ENCODE measurements at regions not wholly inside any gene's neighbourhood (a gene's known extent, or its start where the extent isn't known, plus 50 kb on each side); places are given as distances from the start of the nearest gene placed in this dataset.

- no peak for DNase-seq (ENCODE audit: low read depth in 3 of 3)
These were observed 265.5 kb downstream of the C16orf95 start for GRCh38 chr16:87051526-87052320.

GRCh38 chr16:87052506-87052905 is 264.7 kb downstream of the C16orf95 start:
- no peak for DNase-seq (ENCODE audit: low read depth in 3 of 3)

GRCh38 chr16:87053016-87053982 is 263.9 kb downstream of the C16orf95 start:
- DNase-seq (ENCODE audit: low read depth in 3 of 3), result no peak

- no peak for DNase-seq (ENCODE audit: low read depth in 3 of 3)
These were observed 263.0 kb downstream of the C16orf95 start for GRCh38 chr16:87054154-87054553.

GRCh38 chr16:87054856-87055255 is 262.3 kb downstream of the C16orf95 start:
- DNase-seq (ENCODE audit: low read depth in 3 of 3), result no peak

- no peak for DNase-seq (ENCODE audit: low read depth in 3 of 3)
These were observed 261.1 kb downstream of the C16orf95 start for GRCh38 chr16:87056083-87056482.

- no peak for DNase-seq (ENCODE audit: low read depth in 3 of 3)
These were observed 260.6 kb downstream of the C16orf95 start for GRCh38 chr16:87056551-87056950.

GRCh38 chr16:87057211-87057881 is 259.8 kb downstream of the C16orf95 start:
- no peak for DNase-seq (ENCODE audit: low read depth in 3 of 3)

- no peak for DNase-seq (ENCODE audit: low read depth in 3 of 3)
These were observed 259.1 kb downstream of the C16orf95 start for GRCh38 chr16:87057951-87058560.

- DNase-seq (ENCODE audit: low read depth in 3 of 3), result no peak
These were observed 258.4 kb downstream of the C16orf95 start for GRCh38 chr16:87058728-87059250.

GRCh38 chr16:87060034-87060986 is 256.9 kb downstream of the C16orf95 start:
- no peak for DNase-seq (ENCODE audit: low read depth in 3 of 3)

- DNase-seq (ENCODE audit: low read depth in 3 of 3), result no peak
These were observed 255.8 kb downstream of the C16orf95 start for GRCh38 chr16:87061243-87061920.

GRCh38 chr16:87062569-87063442 is 254.4 kb downstream of the C16orf95 start:
- DNase-seq (ENCODE audit: low read depth in 3 of 3), result peak in 1 of 3 experiments; percentile 14

GRCh38 chr16:87063543-87063942 is 253.6 kb downstream of the C16orf95 start:
- no peak for DNase-seq (ENCODE audit: low read depth in 3 of 3)

- no peak for DNase-seq (ENCODE audit: low read depth in 3 of 3)
These were observed 252.3 kb downstream of the C16orf95 start for GRCh38 chr16:87064731-87065445.

- DNase-seq (ENCODE audit: low read depth in 3 of 3), result no peak
These were observed 251.6 kb downstream of the C16orf95 start for GRCh38 chr16:87065446-87066132.

Data from stimulated activated CD4-positive, alpha-beta T cell treated with anti-CD3 and anti-CD28 coated beads, TNF-alpha, amount 100 ng/mL, for 4 hours (primary cell).